IMR-90 (cell line): ENCODE measurements at regions not wholly inside any gene's neighbourhood (a gene's known extent, or its start where the extent isn't known, plus 50 kb on each side); places are given as distances from the start of the nearest gene placed in this dataset.

Source experiments
- ATAC-seq: fragments of 200-7000 bp; cut with Tn5 transposase; 2 replicates; pipeline ENCODE4 v1.9.1; 2020; ENCODE audit warnings: low read depth, mild to moderate bottlenecking, moderate library complexity
- BruUV-seq: library from RNA; stranded (reverse); fragments of 400-500 nt; replicated peaks from 2 replicates; lab custom pipeline; 2021; lab: Mats Ljungman, UMichigan
- CTCF ChIA-PET: fragments of 300-600 bp; formaldehyde crosslinking; extraction: SDS; loops from one replicate; lab custom pipeline; 2021; ENCODE audit warnings: antibody characterized with exemption; lab: Yijun Ruan, JAX
- POLR2A ChIA-PET: fragments of 300-600 bp; sonication (Branson Sonifier 250); formaldehyde crosslinking; loops from one replicate; lab custom pipeline; 2022; ENCODE audit warnings: antibody characterized with exemption; ENCODE audit not compliant: unreplicated experiment; lab: Charles Lee
- DNase-seq: peaks from one replicate; pipeline ENCODE4 v3.0.0; 2013
- H2AFZ ChIP-seq: replicated peaks from 2 replicates; pipeline ENCODE3; 2013; ENCODE audit warnings: low read length, mild to moderate bottlenecking; ENCODE audit not compliant: poor library complexity
- H2AK5ac ChIP-seq: 2 replicates; pipeline ENCODE4 v1.6.1; 2013; ENCODE audit warnings: low read depth, low read length, inconsistent platforms
- H2AK9ac ChIP-seq: replicated peaks from 2 replicates; pipeline ENCODE3; 2013; ENCODE audit warnings: mild to moderate bottlenecking, low read depth, low read length, moderate library complexity; ENCODE audit not compliant: poor library complexity
- H2BK120ac ChIP-seq: 2 replicates; pipeline ENCODE4 v1.6.1; 2013; ENCODE audit warnings: low read depth, low read length, inconsistent platforms
- H2BK15ac ChIP-seq: 3 replicates; pipeline ENCODE4 v1.6.1; 2013; ENCODE audit warnings: low read depth, low read length, inconsistent platforms
- H2BK20ac ChIP-seq: 2 replicates; pipeline ENCODE4 v1.6.1; 2013; ENCODE audit warnings: low read depth, mild to moderate bottlenecking, inconsistent platforms, low read length, moderate library complexity
- H2BK5ac ChIP-seq: 2 replicates; pipeline ENCODE4 v1.6.1; 2013; ENCODE audit warnings: mild to moderate bottlenecking, low read depth, low read length, inconsistent platforms; ENCODE audit not compliant: poor library complexity, severe bottlenecking
- H3K14ac ChIP-seq: replicated peaks from 2 replicates; pipeline ENCODE4 v1.6.1; 2013; ENCODE audit warnings: low read depth, low read length, inconsistent platforms
- H3K18ac ChIP-seq: 2 replicates; pipeline ENCODE4 v1.6.1; 2013; ENCODE audit warnings: low read depth, low read length, control low read depth
- H3K23ac ChIP-seq: 2 replicates; pipeline ENCODE4 v1.6.1; 2013; ENCODE audit warnings: low read depth, low read length, inconsistent platforms
- H3K27ac ChIP-seq: 2 replicates; pipeline ENCODE4 v1.5.1; 2013; ENCODE audit warnings: mild to moderate bottlenecking, control low read depth, low read length; ENCODE audit not compliant: insufficient read depth
- H3K27me3 ChIP-seq: 2 replicates; pipeline ENCODE4 v1.6.1; 2013; ENCODE audit warnings: low read length; ENCODE audit not compliant: control insufficient read depth, insufficient read depth
- H3K36me3 ChIP-seq: 2 replicates; pipeline ENCODE4 v1.6.1; 2013; ENCODE audit warnings: low read length, mixed read lengths; ENCODE audit not compliant: control insufficient read depth, insufficient read depth
- H3K4ac ChIP-seq: 2 replicates; pipeline ENCODE4 v1.6.1; 2013; ENCODE audit warnings: low read depth, low read length, inconsistent platforms
- H3K4me1 ChIP-seq: 2 replicates; pipeline ENCODE4 v1.6.1; 2013; ENCODE audit warnings: low read length, mixed read lengths; ENCODE audit not compliant: control insufficient read depth, insufficient read depth
- H3K4me2 ChIP-seq: 2 replicates; pipeline ENCODE4 v1.6.1; 2013; ENCODE audit warnings: low read depth, mild to moderate bottlenecking, control low read depth, low read length, moderate library complexity
- H3K4me3 ChIP-seq: 2 replicates; pipeline ENCODE4 v1.5.1; 2013; ENCODE audit warnings: low read depth, mild to moderate bottlenecking, control low read depth, low read length, moderate library complexity; ENCODE audit not compliant: insufficient read depth
- H3K56ac ChIP-seq: 2 replicates; pipeline ENCODE4 v1.6.1; 2013; ENCODE audit warnings: low read length, inconsistent platforms; ENCODE audit not compliant: insufficient read depth; ENCODE audit errors: extremely low read depth
- H3K79me1 ChIP-seq, 2 experiments: 2 replicates each; pipeline ENCODE4 v1.6.1; 2013; ENCODE audit warnings: low read length in 2 of 2, inconsistent platforms in 1 of 2, low read depth in 1 of 2
- H3K9ac ChIP-seq: 2 replicates; pipeline ENCODE4 v1.6.1; 2013; ENCODE audit warnings: low read depth, low read length, control low read depth
- H3K9me1 ChIP-seq: 2 replicates; pipeline ENCODE4 v1.6.1; 2013; ENCODE audit warnings: low read length, inconsistent platforms; ENCODE audit not compliant: insufficient read depth
- H3K9me3 ChIP-seq: 2 replicates; pipeline ENCODE4 v1.6.1; 2013; ENCODE audit warnings: low read length; ENCODE audit not compliant: control insufficient read depth, insufficient read depth
- H4K20me1 ChIP-seq: 2 replicates; pipeline ENCODE4 v1.6.1; 2013; ENCODE audit warnings: low read length, inconsistent platforms; ENCODE audit not compliant: insufficient read depth
- H4K5ac ChIP-seq: 2 replicates; pipeline ENCODE4 v1.6.1; 2013; ENCODE audit warnings: mild to moderate bottlenecking, low read depth, low read length, control low read depth
- H4K8ac ChIP-seq, 2 experiments: 2 replicates each; pipeline ENCODE4 v1.6.1; 2013; ENCODE audit warnings: low read depth in 2 of 2, low read length in 2 of 2, control low read depth in 1 of 2, inconsistent platforms in 1 of 2
- H4K91ac ChIP-seq: 2 replicates; pipeline ENCODE4 v1.6.1; 2013; ENCODE audit warnings: low read depth, low read length, inconsistent platforms; ENCODE audit not compliant: insufficient read depth
- CHD1 ChIP-seq: IDR thresholded peaks from 2 replicates; pipeline ENCODE4 v1.6.1; 2012; ENCODE audit warnings: low read depth, low read length, improper control_type of control experiment
- ELK1 ChIP-seq: fragments of 150-350 bp; IDR thresholded peaks from 2 replicates; pipeline ENCODE4 v1.6.1; 2016; ENCODE audit warnings: low read depth, mild to moderate bottlenecking, low read length, moderate library complexity, borderline replicate concordance
- NFE2L2 ChIP-seq: fragments of 150-350 bp; IDR thresholded peaks from 2 replicates; pipeline ENCODE4 v1.6.1; 2016; ENCODE audit warnings: low read depth, mild to moderate bottlenecking, low read length
- WGBS, 2 experiments: methylation state at CpG; one replicate each; pipeline versions ENCODE4 v1.1.5 to v1.1.7; 2013; ENCODE audit warnings: missing lambda C conversion rate in 2 of 2; ENCODE audit not compliant: insufficient read length in 1 of 2; ENCODE audit errors: extremely low coverage in 2 of 2; 5-methylcytosine and 5-hydroxymethylcytosine counted together
- dilution Hi-C: fragments of 300-500 bp; cut with HindIII; formaldehyde crosslinking; loops from one replicate; pipeline ENCODE4 v1.14.3; 2018; ENCODE audit warnings: low sequenced_read_pairs; ENCODE audit not compliant: unreplicated experiment
- in situ Hi-C: fragments of 300-500 bp; cut with MboI; formaldehyde crosslinking; loops from 3 replicates; pipeline ENCODE4 v1.14.3; 2019; ENCODE audit warnings: low sequenced_read_pairs, inconsistent platforms, mixed read lengths
- intact Hi-C: fragments of 100-400 bp; cut with micrococcal nuclease; formaldehyde crosslinking; loops from 2 replicates; pipeline ENCODE4 v1.10.0; 2022

- intact Hi-C loops (no loop called here), in situ Hi-C loops (loop anchor here (5.0 kb wide), 1 partner anchor 543 kb away; no protein-coding TSS in a partner anchor), dilution Hi-C loops (no loop called here)
- H2BK5ac ChIP-seq: no peak overlapping the region
- no TSS peak for BruUV-seq
- H3K23ac ChIP-seq: no peak overlapping the region
- ChIA-PET CTCF (no interaction called here), POLR2A (interaction anchor here (0.6 to 0.7 kb wide), 2 partner anchors 836 to 1254 kb away, joined by 3 to 4 read pairs; no protein-coding TSS in a partner anchor)
- no peak overlapping the region for H2AK9ac ChIP-seq
- H2BK120ac ChIP-seq: no peak overlapping the region
- H3K9ac ChIP-seq: no peak overlapping the region
- H4K91ac ChIP-seq: no peak overlapping the region
- 0% methylated on average over 7 of the region's 28 CpGs; no CpG with 5 or more reads in 1 of the 2 experiments for WGBS, 2 experiments
- H3K9me3 ChIP-seq: peaks cover 2% of the 10 kb centered on the region; the same call in 1 of the 2 replicates
- no peak overlapping the region for H4K5ac ChIP-seq
- no peak overlapping the region for H4K8ac ChIP-seq
- DNase-seq (no peak), ATAC-seq (no peak)
- H3K4me3 ChIP-seq: no peak overlapping the region
- peak overlapping the region; percentile 40 for H2AFZ ChIP-seq
- no peak overlapping the region for H3K27ac ChIP-seq
- no peak overlapping the region for H3K4me2 ChIP-seq
- H3K56ac ChIP-seq: no peak overlapping the region
- TF ChIP-seq ELK1 (no peak), CHD1 (no peak), NFE2L2 (no peak)
- H3K14ac ChIP-seq: no peak overlapping the region
- H3K27me3 ChIP-seq: peaks cover 52% of the 10 kb centered on the region
- no peak overlapping the region for H2AK5ac ChIP-seq
- no peaks in the 10 kb centered on the region for H3K79me1 ChIP-seq
- no peak overlapping the region for H2BK20ac ChIP-seq
- no peak overlapping the region for H3K18ac ChIP-seq
- H2BK15ac ChIP-seq: no peak overlapping the region
- H3K4me1 ChIP-seq: no peaks in the 10 kb centered on the region
- no peaks in the 10 kb centered on the region; the same call in 1 of the 2 replicates for H3K9me1 ChIP-seq
- no peaks in the 10 kb centered on the region for H4K20me1 ChIP-seq
- no peaks in the 10 kb centered on the region for H3K36me3 ChIP-seq
- no peak overlapping the region for H3K4ac ChIP-seq
Measured at GRCh38 chr5:88144219-88145001, 124.2 kb downstream of the TMEM161B start.
